AG09309 (cell line): ENCODE measurements at regions not wholly inside any gene's neighbourhood (a gene's known extent, or its start where the extent isn't known, plus 50 kb on each side); places are given as distances from the start of the nearest gene placed in this dataset.
"Not testable (repeated sequence)": the region's sequence is repeated elsewhere in the genome, so short reads cannot be mapped to it uniquely, and the experiment has no call there.

Experiments used
- DNase-seq: peaks from one replicate; pipeline ENCODE4 v3.0.0-alpha.2; 2010; ENCODE audit warnings: low read depth
- H3K4me3 ChIP-seq: 2 replicates; pipeline ENCODE4 v1.5.1; 2011; ENCODE audit warnings: mild to moderate bottlenecking, low read depth, low read length, moderate library complexity; ENCODE audit not compliant: control insufficient read depth
- TF ChIP-seq, protein P1 (sequence below): IDR thresholded peaks from 2 replicates; pipeline ENCODE4 v1.5.1; 2011; ENCODE audit warnings: mild to moderate bottlenecking, low read depth, low read length, inconsistent platforms; ENCODE audit not compliant: insufficient read depth, control insufficient read depth; ENCODE audit errors: missing control alignments

DNA sequence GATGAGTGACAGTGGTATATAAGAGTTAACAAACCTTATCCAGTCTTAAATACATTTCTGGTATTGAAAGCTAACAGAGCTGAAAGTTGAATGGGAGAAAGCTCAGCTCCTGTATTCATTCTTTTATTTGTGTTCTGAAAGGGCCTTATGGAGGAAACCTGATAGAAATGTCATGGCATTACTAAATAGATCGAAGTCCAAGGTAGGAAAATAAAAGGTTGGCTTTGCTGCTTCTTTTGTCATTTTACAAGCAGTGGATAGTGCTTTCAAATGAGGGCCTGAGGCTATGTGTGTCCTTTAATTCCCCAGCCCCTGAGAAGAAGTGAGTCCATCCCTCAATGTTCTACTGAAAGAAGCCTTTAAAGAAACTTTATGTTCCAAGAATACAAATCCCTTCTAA lies 974.3 kb upstream of the INTU start:
- H3K4me3 ChIP-seq: no peak overlapping the region
- DNase-seq: no peak

DNA sequence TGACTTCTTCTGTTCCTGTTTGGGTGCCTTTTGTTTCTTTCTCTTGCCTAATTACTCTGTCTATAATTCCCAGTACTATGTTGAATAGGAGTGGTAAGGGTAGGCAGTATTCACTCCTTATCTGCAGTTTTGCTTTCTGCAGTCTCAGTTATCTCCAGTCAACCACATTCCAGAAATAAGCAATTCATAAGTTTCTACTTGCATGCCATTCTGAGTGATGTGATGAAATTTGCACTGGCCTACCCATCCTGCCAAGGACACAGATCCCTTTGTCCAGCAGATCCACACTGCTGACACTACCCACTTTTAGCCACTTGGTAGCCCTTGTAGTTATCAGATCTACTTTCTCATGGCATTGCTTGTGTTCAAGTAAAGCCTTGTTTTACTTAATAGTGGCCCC lies 971.6 kb upstream of the INTU start:
- TF ChIP-seq, protein P1, sequence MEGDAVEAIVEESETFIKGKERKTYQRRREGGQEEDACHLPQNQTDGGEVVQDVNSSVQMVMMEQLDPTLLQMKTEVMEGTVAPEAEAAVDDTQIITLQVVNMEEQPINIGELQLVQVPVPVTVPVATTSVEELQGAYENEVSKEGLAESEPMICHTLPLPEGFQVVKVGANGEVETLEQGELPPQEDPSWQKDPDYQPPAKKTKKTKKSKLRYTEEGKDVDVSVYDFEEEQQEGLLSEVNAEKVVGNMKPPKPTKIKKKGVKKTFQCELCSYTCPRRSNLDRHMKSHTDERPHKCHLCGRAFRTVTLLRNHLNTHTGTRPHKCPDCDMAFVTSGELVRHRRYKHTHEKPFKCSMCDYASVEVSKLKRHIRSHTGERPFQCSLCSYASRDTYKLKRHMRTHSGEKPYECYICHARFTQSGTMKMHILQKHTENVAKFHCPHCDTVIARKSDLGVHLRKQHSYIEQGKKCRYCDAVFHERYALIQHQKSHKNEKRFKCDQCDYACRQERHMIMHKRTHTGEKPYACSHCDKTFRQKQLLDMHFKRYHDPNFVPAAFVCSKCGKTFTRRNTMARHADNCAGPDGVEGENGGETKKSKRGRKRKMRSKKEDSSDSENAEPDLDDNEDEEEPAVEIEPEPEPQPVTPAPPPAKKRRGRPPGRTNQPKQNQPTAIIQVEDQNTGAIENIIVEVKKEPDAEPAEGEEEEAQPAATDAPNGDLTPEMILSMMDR: no peak
- no peak overlapping the region for H3K4me3 ChIP-seq
- DNase-seq: no peak

More for the DNA sequence above, 974.3 kb upstream of the INTU start:
- TF ChIP-seq, protein P1: no peak

DNA sequence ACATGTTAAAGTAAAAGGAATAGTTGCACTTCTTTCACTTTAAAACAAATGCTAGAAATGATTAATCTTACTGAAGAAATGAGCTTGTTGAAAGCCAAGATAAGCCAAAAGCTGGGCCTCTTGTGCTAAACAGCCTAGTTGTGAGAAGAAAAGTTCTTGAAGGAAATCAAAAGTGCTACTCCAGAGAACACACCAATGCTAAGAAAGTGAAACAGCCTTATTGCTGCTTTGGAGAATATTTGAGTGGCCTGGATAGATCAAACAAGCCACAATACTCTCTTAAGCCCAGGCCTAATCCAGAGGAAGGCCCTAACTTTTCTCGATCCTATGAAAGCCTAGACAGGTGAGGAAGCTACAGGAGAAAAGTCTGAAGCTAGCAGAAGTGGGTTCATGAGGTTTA lies 967.9 kb upstream of the INTU start:
- H3K4me3 ChIP-seq: no peak overlapping the region
- no peak for DNase-seq
- TF ChIP-seq, protein P1: no peak

DNA sequence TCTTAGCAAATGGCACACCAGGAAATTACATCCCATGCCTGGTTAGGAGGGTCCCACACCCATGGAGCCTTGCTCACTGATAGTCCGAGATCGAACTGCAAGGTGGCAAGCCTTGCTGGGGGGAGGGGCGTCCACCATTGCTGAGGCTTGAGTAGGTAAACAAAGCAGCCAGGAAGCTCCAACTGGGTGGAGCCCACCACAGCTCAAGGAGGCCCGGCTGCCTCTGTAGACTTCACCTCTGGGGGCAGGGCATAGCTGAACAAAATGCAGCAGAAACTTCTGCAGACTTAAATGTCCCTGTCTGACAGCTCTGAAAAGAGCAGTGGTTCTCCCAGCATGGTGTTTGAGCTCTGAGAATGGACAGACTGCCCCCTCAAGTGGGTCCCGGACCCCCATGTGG lies 962.7 kb upstream of the INTU start:
- not testable (repeated sequence) for H3K4me3 ChIP-seq, DNase-seq

DNA sequence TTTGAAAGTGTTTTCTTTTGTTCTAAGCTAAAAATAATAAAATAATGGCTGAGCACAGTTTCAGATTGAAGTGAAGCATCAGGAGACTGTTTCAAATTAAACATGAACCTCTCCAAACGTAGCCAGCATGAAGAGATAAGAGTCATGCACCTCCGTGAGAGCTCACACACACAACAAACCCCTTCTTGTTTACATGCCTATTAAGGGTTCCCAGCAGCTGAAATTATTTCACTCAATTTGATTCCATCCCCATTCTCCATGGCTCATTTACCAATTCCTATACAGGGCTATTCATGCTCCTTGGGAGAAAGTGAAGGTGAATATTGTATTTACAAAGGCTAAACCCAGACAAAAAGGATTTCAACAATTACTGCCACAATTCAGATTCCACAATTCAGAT lies 954.1 kb upstream of the INTU start:
- no peak for DNase-seq
- no peak overlapping the region for H3K4me3 ChIP-seq
- TF ChIP-seq, protein P1: no peak

DNA sequence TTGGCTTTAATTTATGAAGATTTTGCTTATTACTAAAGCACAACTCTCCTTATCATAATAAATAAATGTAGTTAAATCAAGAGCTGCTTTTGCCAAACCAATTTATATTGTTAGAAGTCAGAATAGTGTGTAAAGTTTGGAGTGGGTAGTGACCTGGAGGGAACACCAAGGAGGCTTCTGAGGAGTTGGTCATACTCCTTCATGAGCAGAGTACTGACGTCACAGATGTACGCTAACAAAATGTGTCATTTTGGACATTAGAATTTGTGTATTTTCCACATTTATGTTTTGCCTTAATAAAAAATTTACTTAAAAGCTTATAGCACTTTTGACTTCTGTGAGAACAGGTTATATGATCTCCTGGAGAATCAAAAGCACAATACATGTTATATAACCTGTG lies 953.5 kb upstream of the INTU start:
- no peak overlapping the region for H3K4me3 ChIP-seq
- TF ChIP-seq, protein P1: no peak
- DNase-seq: no peak

DNA sequence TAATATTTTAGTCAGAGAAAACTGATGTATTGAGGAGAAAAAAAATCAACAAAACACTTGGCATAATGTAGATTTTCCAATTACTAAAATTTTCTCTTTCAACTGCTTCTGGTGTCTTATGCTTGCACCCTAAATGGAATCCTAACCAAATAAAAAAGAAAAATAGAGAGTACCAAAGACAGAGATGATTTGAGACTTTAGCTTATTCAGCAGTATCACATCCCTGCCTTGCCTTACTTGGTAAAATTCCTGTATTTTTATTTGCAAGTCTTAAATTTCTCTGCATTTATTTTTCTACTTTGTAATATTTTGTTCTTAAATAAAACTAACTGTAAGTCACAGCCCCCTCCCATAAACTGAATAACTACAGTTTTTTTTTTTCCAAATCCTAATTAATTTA lies 950.5 kb upstream of the INTU start:
- no peak overlapping the region for H3K4me3 ChIP-seq
- TF ChIP-seq, protein P1: no peak
- no peak for DNase-seq
